Colonic mucosa (tissue), 4 donors: ENCODE measurements at regions not wholly inside any gene's neighbourhood (a gene's known extent, or its start where the extent isn't known, plus 50 kb on each side); places are given as distances from the start of the nearest gene placed in this dataset.

ENCODE experiments used
- DNase-seq: peaks from one replicate; pipeline ENCODE4 v3.0.0-alpha.2; 2020
- H3K27ac ChIP-seq: fragments of 200-600 bp; one replicate; pipeline ENCODE4 v1.8.0; 2021
- H3K27me3 ChIP-seq: fragments of 200-600 bp; one replicate; pipeline ENCODE4 v1.8.0; 2021
- H3K36me3 ChIP-seq: fragments of 200-600 bp; one replicate; pipeline ENCODE4 v1.8.0; 2021
- H3K4me1 ChIP-seq: fragments of 200-600 bp; one replicate; pipeline ENCODE4 v1.8.0; 2021; ENCODE audit warnings: mild to moderate bottlenecking
- H3K4me3 ChIP-seq: fragments of 200-600 bp; one replicate; pipeline ENCODE4 v1.8.0; 2021
- H3K9ac ChIP-seq, 2 donors: one replicate each; pipeline ENCODE4 v1.7.0; 2013; ENCODE audit warnings: control low read depth in 2 of 2, low read depth in 2 of 2, low read length in 2 of 2
- H3K9me3 ChIP-seq: fragments of 200-600 bp; one replicate; pipeline ENCODE4 v1.8.0; 2021
- intact Hi-C: fragments of 100-400 bp; cut with DNase I; formaldehyde crosslinking; loops from one replicate; pipeline ENCODE4 v1.14.1; 2022
- TF ChIP-seq, protein P1 (sequence below): fragments of 200-600 bp; IDR thresholded peaks from one replicate; pipeline ENCODE4 v1.8.0; 2022; ENCODE audit warnings: antibody characterized with exemption, mild to moderate bottlenecking
- donor health status: healthy.
- donor health status: DM: no; HTN: no; CAD: no.
- donor health status: DM: no; HTN: no; CAD: no.

DNA sequence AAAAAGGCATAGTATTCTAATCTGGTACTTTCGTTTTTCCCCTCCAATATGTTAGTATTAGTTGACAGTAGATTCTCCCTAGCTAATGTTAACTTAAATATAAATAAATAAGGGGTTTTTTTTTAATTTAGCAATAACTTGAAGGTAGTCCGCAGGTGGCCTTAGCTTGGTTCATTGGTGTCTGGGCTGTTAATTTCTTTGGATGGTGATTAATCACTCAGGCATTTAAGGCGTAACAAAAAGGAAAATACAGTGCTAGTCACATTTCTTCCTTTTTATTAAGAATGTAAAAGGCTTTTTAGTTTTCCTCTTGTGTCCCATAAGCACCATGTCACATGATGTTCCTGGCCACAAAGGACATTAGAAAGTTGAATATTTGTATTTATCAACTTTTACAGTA is 161.0 kb upstream of the POT1 start:
- H3K4me3 ChIP-seq: no peak overlapping the region
- TF ChIP-seq, protein P1, sequence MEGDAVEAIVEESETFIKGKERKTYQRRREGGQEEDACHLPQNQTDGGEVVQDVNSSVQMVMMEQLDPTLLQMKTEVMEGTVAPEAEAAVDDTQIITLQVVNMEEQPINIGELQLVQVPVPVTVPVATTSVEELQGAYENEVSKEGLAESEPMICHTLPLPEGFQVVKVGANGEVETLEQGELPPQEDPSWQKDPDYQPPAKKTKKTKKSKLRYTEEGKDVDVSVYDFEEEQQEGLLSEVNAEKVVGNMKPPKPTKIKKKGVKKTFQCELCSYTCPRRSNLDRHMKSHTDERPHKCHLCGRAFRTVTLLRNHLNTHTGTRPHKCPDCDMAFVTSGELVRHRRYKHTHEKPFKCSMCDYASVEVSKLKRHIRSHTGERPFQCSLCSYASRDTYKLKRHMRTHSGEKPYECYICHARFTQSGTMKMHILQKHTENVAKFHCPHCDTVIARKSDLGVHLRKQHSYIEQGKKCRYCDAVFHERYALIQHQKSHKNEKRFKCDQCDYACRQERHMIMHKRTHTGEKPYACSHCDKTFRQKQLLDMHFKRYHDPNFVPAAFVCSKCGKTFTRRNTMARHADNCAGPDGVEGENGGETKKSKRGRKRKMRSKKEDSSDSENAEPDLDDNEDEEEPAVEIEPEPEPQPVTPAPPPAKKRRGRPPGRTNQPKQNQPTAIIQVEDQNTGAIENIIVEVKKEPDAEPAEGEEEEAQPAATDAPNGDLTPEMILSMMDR: no peak
- no peaks in the 10 kb centered on the region for H3K9me3 ChIP-seq
- intact Hi-C loops: no loop called here
- H3K36me3 ChIP-seq: no peaks in the 10 kb centered on the region
- H3K9ac ChIP-seq: no peak overlapping the region
- DNase-seq: no peak
- no peaks in the 10 kb centered on the region for H3K27me3 ChIP-seq
- H3K4me1 ChIP-seq: no peaks in the 10 kb centered on the region
- H3K27ac ChIP-seq: no peak overlapping the region

DNA sequence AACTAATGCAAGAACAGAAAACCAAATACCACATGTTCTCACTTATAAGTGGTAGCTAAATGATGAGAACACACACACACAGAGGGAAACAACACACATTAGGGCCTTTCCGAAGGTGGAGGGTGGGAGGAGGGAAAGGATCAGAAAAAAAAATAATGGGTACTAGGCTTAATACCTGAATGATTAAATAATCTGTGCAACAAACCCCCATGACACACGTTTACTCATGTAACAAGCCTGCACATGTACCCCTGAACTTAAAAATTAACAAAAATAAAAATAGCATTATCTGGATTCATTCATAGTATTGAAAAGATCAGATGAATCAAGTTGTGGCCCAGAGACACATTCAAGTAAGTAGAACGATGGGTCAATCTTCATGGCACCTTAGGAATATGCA is 159.5 kb upstream of the POT1 start:
- intact Hi-C loops: no loop called here
- Histone ChIP-seq H3K4me3 (no peak overlapping the region), H3K27ac (no peak overlapping the region), H3K36me3 (no peaks in the 10 kb centered on the region), H3K27me3 (no peaks in the 10 kb centered on the region), H3K9me3 (no peaks in the 10 kb centered on the region), H3K4me1 (no peaks in the 10 kb centered on the region), H3K9ac (no peak overlapping the region)
- TF ChIP-seq, protein P1: no peak
- no peak for DNase-seq

DNA sequence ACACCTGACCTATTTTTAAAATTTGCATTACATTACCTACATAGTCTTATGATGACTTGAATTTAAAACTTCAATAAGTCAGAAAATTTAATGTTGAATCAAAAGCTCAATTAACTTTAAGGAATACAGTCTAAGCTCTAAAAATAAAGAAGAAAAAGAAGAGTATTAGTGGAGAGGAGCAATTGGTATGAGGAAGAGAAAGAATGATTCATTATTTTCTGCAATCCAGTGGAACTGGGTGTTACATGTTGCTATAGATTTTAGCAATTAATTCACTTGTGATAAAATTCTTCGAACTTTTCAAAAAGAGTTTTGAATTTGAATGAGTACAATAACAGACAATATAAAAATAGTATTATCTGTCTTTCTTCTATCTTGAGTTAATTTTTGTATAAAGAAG is 158.9 kb upstream of the POT1 start:
- Histone ChIP-seq H3K9me3 (no peaks in the 10 kb centered on the region), H3K36me3 (no peaks in the 10 kb centered on the region), H3K9ac (no peak overlapping the region), H3K27ac (no peak overlapping the region), H3K27me3 (no peaks in the 10 kb centered on the region), H3K4me3 (no peak overlapping the region), H3K4me1 (no peaks in the 10 kb centered on the region)
- intact Hi-C loops: no loop called here
- DNase-seq: no peak
- TF ChIP-seq, protein P1: no peak

DNA sequence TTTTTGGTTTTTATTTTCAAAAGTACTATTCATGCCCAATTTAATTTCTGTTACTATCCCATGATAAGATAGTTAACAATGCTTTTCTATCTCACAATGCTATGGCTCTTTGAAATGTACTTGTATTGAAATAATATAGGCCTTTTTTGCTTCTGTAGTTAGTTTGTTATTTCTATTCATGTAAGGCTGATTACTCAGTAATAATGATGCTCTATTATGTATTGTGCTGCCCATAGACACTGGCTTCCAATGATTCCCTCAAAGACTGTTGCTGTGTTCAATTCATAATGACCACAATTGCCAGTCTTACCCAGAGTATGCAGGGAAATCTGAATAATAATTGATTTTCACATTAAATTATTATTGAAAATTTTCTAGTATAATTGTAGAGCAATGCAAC is 155.5 kb upstream of the POT1 start:
- H3K27me3 ChIP-seq: no peaks in the 10 kb centered on the region
- H3K4me3 ChIP-seq: no peak overlapping the region
- intact Hi-C loops: no loop called here
- TF ChIP-seq, protein P1: no peak
- no peak overlapping the region for H3K9ac ChIP-seq
- no peaks in the 10 kb centered on the region for H3K9me3 ChIP-seq
- no peak for DNase-seq
- H3K36me3 ChIP-seq: no peaks in the 10 kb centered on the region
- no peak overlapping the region for H3K27ac ChIP-seq
- no peaks in the 10 kb centered on the region for H3K4me1 ChIP-seq

DNA sequence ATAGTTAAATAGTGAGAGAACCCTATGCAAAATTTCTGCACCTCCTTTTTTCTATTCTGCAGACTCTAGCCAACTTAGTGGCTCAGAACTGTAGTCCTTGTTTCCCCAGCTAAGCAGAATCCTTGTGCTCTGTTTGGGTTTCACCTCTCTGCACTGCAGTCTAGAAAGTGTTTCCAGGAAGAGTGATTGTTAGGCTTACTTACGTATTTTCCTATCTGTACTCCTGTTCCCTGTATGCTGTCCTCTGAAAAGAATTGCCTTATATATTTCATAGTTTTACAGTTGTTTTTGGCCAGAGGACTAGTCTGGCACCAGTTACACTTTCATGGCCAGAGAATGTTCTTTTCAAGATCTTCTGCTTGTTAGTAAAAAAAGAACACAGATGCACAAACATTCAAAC is 154.6 kb upstream of the POT1 start:
- intact Hi-C loops: no loop called here
- Histone ChIP-seq H3K27ac (no peak overlapping the region), H3K9me3 (no peaks in the 10 kb centered on the region), H3K27me3 (no peaks in the 10 kb centered on the region), H3K9ac (no peak overlapping the region), H3K4me1 (no peaks in the 10 kb centered on the region), H3K36me3 (no peaks in the 10 kb centered on the region), H3K4me3 (no peak overlapping the region)
- DNase-seq: no peak
- TF ChIP-seq, protein P1: no peak

DNA sequence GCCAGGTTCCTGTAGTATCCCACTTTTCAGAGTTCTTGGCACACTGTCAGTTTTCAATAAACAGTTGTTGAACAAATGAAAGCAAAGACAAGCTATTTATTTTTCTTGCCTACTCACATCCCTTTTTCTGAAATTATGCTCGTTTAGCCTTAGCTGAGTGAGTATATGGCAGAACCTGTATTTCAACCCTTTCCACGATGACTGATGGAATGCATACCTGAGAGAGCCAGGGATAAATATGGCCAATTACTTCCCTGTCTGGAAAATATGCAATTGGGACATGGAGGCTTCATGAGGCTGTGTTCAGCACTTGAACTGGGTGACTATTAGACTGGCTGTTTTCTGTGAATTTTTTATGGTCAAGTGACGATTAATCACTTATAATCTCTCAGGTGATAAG is 144.5 kb upstream of the POT1 start:
- Histone ChIP-seq H3K4me1 (no peaks in the 10 kb centered on the region), H3K9ac (no peak overlapping the region), H3K4me3 (no peak overlapping the region), H3K27me3 (no peaks in the 10 kb centered on the region), H3K9me3 (no peaks in the 10 kb centered on the region), H3K36me3 (no peaks in the 10 kb centered on the region), H3K27ac (no peak overlapping the region)
- TF ChIP-seq, protein P1: no peak
- intact Hi-C loops: no loop called here
- DNase-seq: no peak
